IMR-90 (cell line): ENCODE measurements at regions not wholly inside any gene's neighbourhood (a gene's known extent, or its start where the extent isn't known, plus 50 kb on each side); places are given as distances from the start of the nearest gene placed in this dataset.

Experiments
- ATAC-seq: fragments of 200-7000 bp; cut with Tn5 transposase; 2 replicates; pipeline ENCODE4 v1.9.1; 2020; ENCODE audit warnings: low read depth, mild to moderate bottlenecking, moderate library complexity
- BruUV-seq: library from RNA; stranded (reverse); fragments of 400-500 nt; replicated peaks from 2 replicates; lab custom pipeline; 2021; lab: Mats Ljungman, UMichigan
- CTCF ChIA-PET: fragments of 300-600 bp; formaldehyde crosslinking; extraction: SDS; loops from one replicate; lab custom pipeline; 2021; ENCODE audit warnings: antibody characterized with exemption; lab: Yijun Ruan, JAX
- POLR2A ChIA-PET: fragments of 300-600 bp; sonication (Branson Sonifier 250); formaldehyde crosslinking; loops from one replicate; lab custom pipeline; 2022; ENCODE audit warnings: antibody characterized with exemption; ENCODE audit not compliant: unreplicated experiment; lab: Charles Lee
- DNase-seq: peaks from one replicate; pipeline ENCODE4 v3.0.0; 2013
- H2AFZ ChIP-seq: replicated peaks from 2 replicates; pipeline ENCODE3; 2013; ENCODE audit warnings: low read length, mild to moderate bottlenecking; ENCODE audit not compliant: poor library complexity
- H2AK5ac ChIP-seq: 2 replicates; pipeline ENCODE4 v1.6.1; 2013; ENCODE audit warnings: low read depth, low read length, inconsistent platforms
- H2AK9ac ChIP-seq: replicated peaks from 2 replicates; pipeline ENCODE3; 2013; ENCODE audit warnings: mild to moderate bottlenecking, low read depth, low read length, moderate library complexity; ENCODE audit not compliant: poor library complexity
- H2BK120ac ChIP-seq: 2 replicates; pipeline ENCODE4 v1.6.1; 2013; ENCODE audit warnings: low read depth, low read length, inconsistent platforms
- H2BK15ac ChIP-seq: 3 replicates; pipeline ENCODE4 v1.6.1; 2013; ENCODE audit warnings: low read depth, low read length, inconsistent platforms
- H2BK20ac ChIP-seq: 2 replicates; pipeline ENCODE4 v1.6.1; 2013; ENCODE audit warnings: low read depth, mild to moderate bottlenecking, inconsistent platforms, low read length, moderate library complexity
- H2BK5ac ChIP-seq: 2 replicates; pipeline ENCODE4 v1.6.1; 2013; ENCODE audit warnings: mild to moderate bottlenecking, low read depth, low read length, inconsistent platforms; ENCODE audit not compliant: poor library complexity, severe bottlenecking
- H3K14ac ChIP-seq: replicated peaks from 2 replicates; pipeline ENCODE4 v1.6.1; 2013; ENCODE audit warnings: low read depth, low read length, inconsistent platforms
- H3K18ac ChIP-seq: 2 replicates; pipeline ENCODE4 v1.6.1; 2013; ENCODE audit warnings: low read depth, low read length, control low read depth
- H3K23ac ChIP-seq: 2 replicates; pipeline ENCODE4 v1.6.1; 2013; ENCODE audit warnings: low read depth, low read length, inconsistent platforms
- H3K27ac ChIP-seq: 2 replicates; pipeline ENCODE4 v1.5.1; 2013; ENCODE audit warnings: mild to moderate bottlenecking, control low read depth, low read length; ENCODE audit not compliant: insufficient read depth
- H3K27me3 ChIP-seq: 2 replicates; pipeline ENCODE4 v1.6.1; 2013; ENCODE audit warnings: low read length; ENCODE audit not compliant: control insufficient read depth, insufficient read depth
- H3K36me3 ChIP-seq: 2 replicates; pipeline ENCODE4 v1.6.1; 2013; ENCODE audit warnings: low read length, mixed read lengths; ENCODE audit not compliant: control insufficient read depth, insufficient read depth
- H3K4ac ChIP-seq: 2 replicates; pipeline ENCODE4 v1.6.1; 2013; ENCODE audit warnings: low read depth, low read length, inconsistent platforms
- H3K4me1 ChIP-seq: 2 replicates; pipeline ENCODE4 v1.6.1; 2013; ENCODE audit warnings: low read length, mixed read lengths; ENCODE audit not compliant: control insufficient read depth, insufficient read depth
- H3K4me2 ChIP-seq: 2 replicates; pipeline ENCODE4 v1.6.1; 2013; ENCODE audit warnings: low read depth, mild to moderate bottlenecking, control low read depth, low read length, moderate library complexity
- H3K4me3 ChIP-seq: 2 replicates; pipeline ENCODE4 v1.5.1; 2013; ENCODE audit warnings: low read depth, mild to moderate bottlenecking, control low read depth, low read length, moderate library complexity; ENCODE audit not compliant: insufficient read depth
- H3K56ac ChIP-seq: 2 replicates; pipeline ENCODE4 v1.6.1; 2013; ENCODE audit warnings: low read length, inconsistent platforms; ENCODE audit not compliant: insufficient read depth; ENCODE audit errors: extremely low read depth
- H3K79me1 ChIP-seq, 2 experiments: 2 replicates each; pipeline ENCODE4 v1.6.1; 2013; ENCODE audit warnings: low read length in 2 of 2, inconsistent platforms in 1 of 2, low read depth in 1 of 2
- H3K9ac ChIP-seq: 2 replicates; pipeline ENCODE4 v1.6.1; 2013; ENCODE audit warnings: low read depth, low read length, control low read depth
- H3K9me1 ChIP-seq: 2 replicates; pipeline ENCODE4 v1.6.1; 2013; ENCODE audit warnings: low read length, inconsistent platforms; ENCODE audit not compliant: insufficient read depth
- H3K9me3 ChIP-seq: 2 replicates; pipeline ENCODE4 v1.6.1; 2013; ENCODE audit warnings: low read length; ENCODE audit not compliant: control insufficient read depth, insufficient read depth
- H4K20me1 ChIP-seq: 2 replicates; pipeline ENCODE4 v1.6.1; 2013; ENCODE audit warnings: low read length, inconsistent platforms; ENCODE audit not compliant: insufficient read depth
- H4K5ac ChIP-seq: 2 replicates; pipeline ENCODE4 v1.6.1; 2013; ENCODE audit warnings: mild to moderate bottlenecking, low read depth, low read length, control low read depth
- H4K8ac ChIP-seq, 2 experiments: 2 replicates each; pipeline ENCODE4 v1.6.1; 2013; ENCODE audit warnings: low read depth in 2 of 2, low read length in 2 of 2, control low read depth in 1 of 2, inconsistent platforms in 1 of 2
- H4K91ac ChIP-seq: 2 replicates; pipeline ENCODE4 v1.6.1; 2013; ENCODE audit warnings: low read depth, low read length, inconsistent platforms; ENCODE audit not compliant: insufficient read depth
- NFE2L2 ChIP-seq: fragments of 150-350 bp; IDR thresholded peaks from 2 replicates; pipeline ENCODE4 v1.6.1; 2016; ENCODE audit warnings: low read depth, mild to moderate bottlenecking, low read length
- dilution Hi-C: fragments of 300-500 bp; cut with HindIII; formaldehyde crosslinking; loops from one replicate; pipeline ENCODE4 v1.14.3; 2018; ENCODE audit warnings: low sequenced_read_pairs; ENCODE audit not compliant: unreplicated experiment
- in situ Hi-C: fragments of 300-500 bp; cut with MboI; formaldehyde crosslinking; loops from 3 replicates; pipeline ENCODE4 v1.14.3; 2019; ENCODE audit warnings: low sequenced_read_pairs, inconsistent platforms, mixed read lengths
- intact Hi-C: fragments of 100-400 bp; cut with micrococcal nuclease; formaldehyde crosslinking; loops from 2 replicates; pipeline ENCODE4 v1.10.0; 2022

- H3K14ac ChIP-seq = no peak overlapping the region
- H3K18ac ChIP-seq = no peak overlapping the region
- H3K4me1 ChIP-seq = no peaks in the 10 kb centered on the region
- H2BK120ac ChIP-seq = no peak overlapping the region
- H3K4me3 ChIP-seq = no peak overlapping the region
- no peak overlapping the region for H4K5ac ChIP-seq
- no peaks in the 10 kb centered on the region for H3K27me3 ChIP-seq
- H2AK5ac ChIP-seq = no peak overlapping the region
- no peak overlapping the region for H3K4ac ChIP-seq
- dilution Hi-C loops (no loop called here), intact Hi-C loops (no loop called here), in situ Hi-C loops (no loop called here)
- no peak overlapping the region for H3K56ac ChIP-seq
- no peak overlapping the region for H2BK20ac ChIP-seq
- ChIA-PET CTCF (no interaction called here), POLR2A (no interaction called here)
- H2BK15ac ChIP-seq = no peak overlapping the region
- H4K8ac ChIP-seq = no peak overlapping the region
- DNase-seq (no peak), ATAC-seq (no peak)
- no peak overlapping the region for H2AFZ ChIP-seq
- TF ChIP-seq NFE2L2 = no peak
- H3K23ac ChIP-seq = no peak overlapping the region
- no peak overlapping the region for H3K4me2 ChIP-seq
- no peak overlapping the region for H2AK9ac ChIP-seq
- no TSS peak for BruUV-seq
- no peak overlapping the region for H3K27ac ChIP-seq
- no peak overlapping the region for H4K91ac ChIP-seq
- no peaks in the 10 kb centered on the region for H3K79me1 ChIP-seq
- no peaks in the 10 kb centered on the region for H3K36me3 ChIP-seq
- H2BK5ac ChIP-seq = no peak overlapping the region
- H3K9ac ChIP-seq = no peak overlapping the region
- no peaks in the 10 kb centered on the region for H4K20me1 ChIP-seq
- no peaks in the 10 kb centered on the region for H3K9me3 ChIP-seq
- H3K9me1 ChIP-seq = no peaks in the 10 kb centered on the region
These were observed 470.5 kb downstream of the PCDH7 start for GRCh38 chr4:31190671-31191070.
